GM23338 (cell line): ENCODE measurements at regions not wholly inside any gene's neighbourhood (a gene's known extent, or its start where the extent isn't known, plus 50 kb on each side); places are given as distances from the start of the nearest gene placed in this dataset.

Experiments
- ATAC-seq: fragments of 200-7000 bp; cut with Tn5 transposase; 3 replicates; pipeline ENCODE4 v1.9.1; 2020
- DNase-seq: peaks from one replicate; pipeline ENCODE4 v3.0.0-alpha.2; 2015; ENCODE audit warnings: low spot score
- H2AFZ ChIP-seq: fragments of 200-600 bp; sonication (generic); 2 replicates; pipeline ENCODE4 v1.8.0; 2016; ENCODE audit warnings: antibody characterized with exemption, mild to moderate bottlenecking, moderate library complexity
- H3F3A ChIP-seq: fragments of 200-600 bp; sonication (generic); replicated peaks from 2 replicates; pipeline ENCODE4 v1.8.0; 2017; ENCODE audit warnings: antibody characterized with exemption, mixed run types, low read depth
- H3K27ac ChIP-seq: fragments of 200-600 bp; sonication (generic); 2 replicates; pipeline ENCODE4 v1.6.1; 2016; ENCODE audit warnings: low read depth
- H3K27me3 ChIP-seq: fragments of 200-600 bp; sonication (generic); 2 replicates; pipeline ENCODE4 v1.8.0; 2016; ENCODE audit warnings: mild to moderate bottlenecking, mixed run types, moderate library complexity; ENCODE audit not compliant: insufficient read depth
- H3K36me3 ChIP-seq: fragments of 200-600 bp; sonication (generic); 2 replicates; pipeline ENCODE4 v1.8.0; 2016; ENCODE audit warnings: mild to moderate bottlenecking; ENCODE audit not compliant: insufficient read depth
- H3K4me1 ChIP-seq: fragments of 200-600 bp; sonication (generic); 2 replicates; pipeline ENCODE4 v1.8.0; 2016; ENCODE audit warnings: mild to moderate bottlenecking, moderate library complexity; ENCODE audit not compliant: insufficient read depth
- H3K4me2 ChIP-seq: fragments of 200-600 bp; sonication (generic); 2 replicates; pipeline ENCODE4 v1.7.1; 2017; ENCODE audit warnings: mixed run types
- H3K4me3 ChIP-seq: fragments of 200-600 bp; sonication (generic); 2 replicates; pipeline ENCODE4 v1.6.1; 2016; ENCODE audit warnings: mixed run types
- H3K79me2 ChIP-seq: fragments of 200-600 bp; sonication (generic); replicated peaks from 2 replicates; pipeline ENCODE4 v1.8.0; 2017; ENCODE audit warnings: mild to moderate bottlenecking; ENCODE audit not compliant: insufficient read depth
- H3K9me2 ChIP-seq: fragments of 200-600 bp; sonication (generic); 2 replicates; pipeline ENCODE4 v1.8.0; 2017; ENCODE audit not compliant: insufficient read depth
- H4K20me1 ChIP-seq: fragments of 200-600 bp; sonication (generic); replicated peaks from 2 replicates; pipeline ENCODE4 v1.8.0; 2017; ENCODE audit warnings: mild to moderate bottlenecking; ENCODE audit not compliant: insufficient read depth
- H3K27ac Mint-ChIP-seq: 2 replicates; pipeline ENCODE4 v1.8.0; 2020; ENCODE audit warnings: inconsistent platforms, mild to moderate bottlenecking, moderate library complexity, mixed read lengths
- H3K27me3 Mint-ChIP-seq: 3 replicates; pipeline ENCODE4 v1.8.0; 2022; ENCODE audit warnings: low read depth, mild to moderate bottlenecking, moderate library complexity, mixed read lengths, inconsistent platforms; ENCODE audit not compliant: insufficient read depth, poor library complexity
- H3K36me3 Mint-ChIP-seq: 3 replicates; pipeline ENCODE4 v1.8.0; 2021; ENCODE audit warnings: low read depth, mild to moderate bottlenecking, inconsistent platforms, moderate library complexity, mixed read lengths
- H3K4me1 Mint-ChIP-seq: 3 replicates; pipeline ENCODE4 v1.8.0; 2020; ENCODE audit warnings: mild to moderate bottlenecking, inconsistent platforms, mixed read lengths
- H3K4me3 Mint-ChIP-seq: 3 replicates; pipeline ENCODE4 v1.8.0; 2021; ENCODE audit warnings: moderate library complexity, mild to moderate bottlenecking, inconsistent platforms, mixed read lengths
- H3K9me3 Mint-ChIP-seq: 3 replicates; pipeline ENCODE4 v1.8.0; 2020; ENCODE audit warnings: moderate library complexity, mild to moderate bottlenecking, inconsistent platforms, mixed read lengths
- EZH2 ChIP-seq: fragments of 200-600 bp; sonication (generic); IDR thresholded peaks from one replicate; pipeline ENCODE4 v1.8.0; 2017; ENCODE audit warnings: antibody characterized with exemption, mild to moderate bottlenecking, low read depth; ENCODE audit not compliant: unreplicated experiment
- NANOG ChIP-seq: IDR thresholded peaks from 2 replicates; pipeline ENCODE4 v1.6.1; 2016; ENCODE audit warnings: antibody characterized with exemption, borderline replicate concordance
- STAT1 ChIP-seq: IDR thresholded peaks from one replicate; pipeline ENCODE4 v1.6.1; 2016; ENCODE audit warnings: antibody characterized with exemption; ENCODE audit not compliant: unreplicated experiment
- ZNF114 ChIP-seq: fragments of 250-450 bp; sonication (Bioruptor Pico); IDR thresholded peaks from 2 replicates; pipeline ENCODE4 v1.5.0; 2020; ENCODE audit warnings: mild to moderate bottlenecking, moderate library complexity
- ZNF331 ChIP-seq: fragments of 250-450 bp; sonication (Bioruptor Pico); IDR thresholded peaks from 2 replicates; pipeline ENCODE4 v1.5.0; 2020; ENCODE audit warnings: low read depth, mild to moderate bottlenecking, moderate library complexity
- TF ChIP-seq, protein P1 (sequence below): fragments of 250-450 bp; sonication (Bioruptor Pico); IDR thresholded peaks from 2 replicates; pipeline ENCODE4 v1.5.0; 2020; ENCODE audit warnings: mild to moderate bottlenecking, moderate library complexity
- TF ChIP-seq, protein P2 (sequence below), 2 experiments: fragments of 200-600 bp in 1 of 2; sonication (generic) in 1 of 2; conservative IDR thresholded peaks; 2 replicates each; pipeline versions ENCODE4 v1.5.1 to v1.6.1; 2016 to 2017; ENCODE audit warnings: antibody characterized with exemption in 2 of 2, low read depth in 2 of 2, mild to moderate bottlenecking in 2 of 2, moderate library complexity in 1 of 2
- TF ChIP-seq, protein P3 (sequence below): IDR thresholded peaks from one replicate; pipeline ENCODE4 v1.6.1; 2018; ENCODE audit warnings: antibody characterized with exemption; ENCODE audit not compliant: unreplicated experiment

DNA sequence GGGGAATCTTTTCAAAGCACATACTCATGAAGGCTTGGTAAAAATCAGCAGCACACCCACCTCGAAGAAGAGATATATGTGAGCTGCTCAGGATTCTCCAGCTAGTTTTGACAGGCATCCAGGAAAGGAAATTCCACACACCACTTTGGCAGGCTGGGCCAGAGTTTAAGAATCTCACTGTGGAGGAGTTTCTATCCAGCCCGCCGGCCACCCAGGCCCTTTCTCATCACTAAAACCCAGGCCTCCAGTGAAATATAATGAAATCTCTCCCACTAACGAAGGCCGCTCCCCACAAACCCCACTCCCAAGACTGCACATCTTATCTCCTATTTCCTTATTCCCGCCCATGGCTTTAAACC is 202.0 kb downstream of the GLI2 start:
- peaks cover 21% of the 10 kb centered on the region for H4K20me1 ChIP-seq
- H3K9me3 Mint-ChIP-seq: peaks cover 1% of the 10 kb centered on the region; the same call in 1 of the 3 replicates
- no peak overlapping the region; the same call in 1 of the 2 replicates for H3K27ac Mint-ChIP-seq
- no peak for TF ChIP-seq STAT1
- TF ChIP-seq EZH2: no peak
- TF ChIP-seq NANOG: no peak
- TF ChIP-seq, protein P1, sequence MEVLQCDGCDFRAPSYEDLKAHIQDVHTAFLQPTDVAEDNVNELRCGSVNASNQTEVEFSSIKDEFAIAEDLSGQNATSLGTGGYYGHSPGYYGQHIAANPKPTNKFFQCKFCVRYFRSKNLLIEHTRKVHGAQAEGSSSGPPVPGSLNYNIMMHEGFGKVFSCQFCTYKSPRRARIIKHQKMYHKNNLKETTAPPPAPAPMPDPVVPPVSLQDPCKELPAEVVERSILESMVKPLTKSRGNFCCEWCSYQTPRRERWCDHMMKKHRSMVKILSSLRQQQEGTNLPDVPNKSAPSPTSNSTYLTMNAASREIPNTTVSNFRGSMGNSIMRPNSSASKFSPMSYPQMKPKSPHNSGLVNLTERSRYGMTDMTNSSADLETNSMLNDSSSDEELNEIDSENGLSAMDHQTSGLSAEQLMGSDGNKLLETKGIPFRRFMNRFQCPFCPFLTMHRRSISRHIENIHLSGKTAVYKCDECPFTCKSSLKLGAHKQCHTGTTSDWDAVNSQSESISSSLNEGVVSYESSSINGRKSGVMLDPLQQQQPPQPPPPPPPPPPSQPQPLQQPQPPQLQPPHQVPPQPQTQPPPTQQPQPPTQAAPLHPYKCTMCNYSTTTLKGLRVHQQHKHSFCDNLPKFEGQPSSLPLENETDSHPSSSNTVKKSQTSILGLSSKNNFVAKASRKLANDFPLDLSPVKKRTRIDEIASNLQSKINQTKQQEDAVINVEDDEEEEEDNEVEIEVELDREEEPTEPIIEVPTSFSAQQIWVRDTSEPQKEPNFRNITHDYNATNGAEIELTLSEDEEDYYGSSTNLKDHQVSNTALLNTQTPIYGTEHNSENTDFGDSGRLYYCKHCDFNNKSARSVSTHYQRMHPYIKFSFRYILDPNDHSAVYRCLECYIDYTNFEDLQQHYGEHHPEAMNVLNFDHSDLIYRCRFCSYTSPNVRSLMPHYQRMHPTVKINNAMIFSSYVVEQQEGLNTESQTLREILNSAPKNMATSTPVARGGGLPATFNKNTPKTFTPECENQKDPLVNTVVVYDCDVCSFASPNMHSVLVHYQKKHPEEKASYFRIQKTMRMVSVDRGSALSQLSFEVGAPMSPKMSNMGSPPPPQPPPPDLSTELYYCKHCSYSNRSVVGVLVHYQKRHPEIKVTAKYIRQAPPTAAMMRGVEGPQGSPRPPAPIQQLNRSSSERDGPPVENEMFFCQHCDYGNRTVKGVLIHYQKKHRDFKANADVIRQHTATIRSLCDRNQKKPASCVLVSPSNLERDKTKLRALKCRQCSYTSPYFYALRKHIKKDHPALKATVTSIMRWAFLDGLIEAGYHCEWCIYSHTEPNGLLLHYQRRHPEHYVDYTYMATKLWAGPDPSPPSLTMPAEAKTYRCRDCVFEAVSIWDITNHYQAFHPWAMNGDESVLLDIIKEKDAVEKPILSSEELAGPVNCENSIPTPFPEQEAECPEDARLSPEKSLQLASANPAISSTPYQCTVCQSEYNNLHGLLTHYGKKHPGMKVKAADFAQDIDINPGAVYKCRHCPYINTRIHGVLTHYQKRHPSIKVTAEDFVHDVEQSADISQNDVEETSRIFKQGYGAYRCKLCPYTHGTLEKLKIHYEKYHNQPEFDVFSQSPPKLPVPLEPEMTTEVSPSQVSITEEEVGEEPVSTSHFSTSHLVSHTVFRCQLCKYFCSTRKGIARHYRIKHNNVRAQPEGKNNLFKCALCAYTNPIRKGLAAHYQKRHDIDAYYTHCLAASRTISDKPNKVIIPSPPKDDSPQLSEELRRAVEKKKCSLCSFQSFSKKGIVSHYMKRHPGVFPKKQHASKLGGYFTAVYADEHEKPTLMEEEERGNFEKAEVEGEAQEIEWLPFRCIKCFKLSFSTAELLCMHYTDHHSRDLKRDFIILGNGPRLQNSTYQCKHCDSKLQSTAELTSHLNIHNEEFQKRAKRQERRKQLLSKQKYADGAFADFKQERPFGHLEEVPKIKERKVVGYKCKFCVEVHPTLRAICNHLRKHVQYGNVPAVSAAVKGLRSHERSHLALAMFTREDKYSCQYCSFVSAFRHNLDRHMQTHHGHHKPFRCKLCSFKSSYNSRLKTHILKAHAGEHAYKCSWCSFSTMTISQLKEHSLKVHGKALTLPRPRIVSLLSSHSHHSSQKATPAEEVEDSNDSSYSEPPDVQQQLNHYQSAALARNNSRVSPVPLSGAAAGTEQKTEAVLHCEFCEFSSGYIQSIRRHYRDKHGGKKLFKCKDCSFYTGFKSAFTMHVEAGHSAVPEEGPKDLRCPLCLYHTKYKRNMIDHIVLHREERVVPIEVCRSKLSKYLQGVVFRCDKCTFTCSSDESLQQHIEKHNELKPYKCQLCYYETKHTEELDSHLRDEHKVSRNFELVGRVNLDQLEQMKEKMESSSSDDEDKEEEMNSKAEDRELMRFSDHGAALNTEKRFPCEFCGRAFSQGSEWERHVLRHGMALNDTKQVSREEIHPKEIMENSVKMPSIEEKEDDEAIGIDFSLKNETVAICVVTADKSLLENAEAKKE: no peak
- TF ChIP-seq, protein P2, sequence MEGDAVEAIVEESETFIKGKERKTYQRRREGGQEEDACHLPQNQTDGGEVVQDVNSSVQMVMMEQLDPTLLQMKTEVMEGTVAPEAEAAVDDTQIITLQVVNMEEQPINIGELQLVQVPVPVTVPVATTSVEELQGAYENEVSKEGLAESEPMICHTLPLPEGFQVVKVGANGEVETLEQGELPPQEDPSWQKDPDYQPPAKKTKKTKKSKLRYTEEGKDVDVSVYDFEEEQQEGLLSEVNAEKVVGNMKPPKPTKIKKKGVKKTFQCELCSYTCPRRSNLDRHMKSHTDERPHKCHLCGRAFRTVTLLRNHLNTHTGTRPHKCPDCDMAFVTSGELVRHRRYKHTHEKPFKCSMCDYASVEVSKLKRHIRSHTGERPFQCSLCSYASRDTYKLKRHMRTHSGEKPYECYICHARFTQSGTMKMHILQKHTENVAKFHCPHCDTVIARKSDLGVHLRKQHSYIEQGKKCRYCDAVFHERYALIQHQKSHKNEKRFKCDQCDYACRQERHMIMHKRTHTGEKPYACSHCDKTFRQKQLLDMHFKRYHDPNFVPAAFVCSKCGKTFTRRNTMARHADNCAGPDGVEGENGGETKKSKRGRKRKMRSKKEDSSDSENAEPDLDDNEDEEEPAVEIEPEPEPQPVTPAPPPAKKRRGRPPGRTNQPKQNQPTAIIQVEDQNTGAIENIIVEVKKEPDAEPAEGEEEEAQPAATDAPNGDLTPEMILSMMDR (conservative IDR thresholded peaks at IDR 0.05; ENCODE audit: low read depth in 2 of 2): no peak
- no peak for TF ChIP-seq ZNF114 (CRISPR knock-in tag)
- TF ChIP-seq ZNF331 (CRISPR knock-in tag): no peak
- TF ChIP-seq, protein P3, sequence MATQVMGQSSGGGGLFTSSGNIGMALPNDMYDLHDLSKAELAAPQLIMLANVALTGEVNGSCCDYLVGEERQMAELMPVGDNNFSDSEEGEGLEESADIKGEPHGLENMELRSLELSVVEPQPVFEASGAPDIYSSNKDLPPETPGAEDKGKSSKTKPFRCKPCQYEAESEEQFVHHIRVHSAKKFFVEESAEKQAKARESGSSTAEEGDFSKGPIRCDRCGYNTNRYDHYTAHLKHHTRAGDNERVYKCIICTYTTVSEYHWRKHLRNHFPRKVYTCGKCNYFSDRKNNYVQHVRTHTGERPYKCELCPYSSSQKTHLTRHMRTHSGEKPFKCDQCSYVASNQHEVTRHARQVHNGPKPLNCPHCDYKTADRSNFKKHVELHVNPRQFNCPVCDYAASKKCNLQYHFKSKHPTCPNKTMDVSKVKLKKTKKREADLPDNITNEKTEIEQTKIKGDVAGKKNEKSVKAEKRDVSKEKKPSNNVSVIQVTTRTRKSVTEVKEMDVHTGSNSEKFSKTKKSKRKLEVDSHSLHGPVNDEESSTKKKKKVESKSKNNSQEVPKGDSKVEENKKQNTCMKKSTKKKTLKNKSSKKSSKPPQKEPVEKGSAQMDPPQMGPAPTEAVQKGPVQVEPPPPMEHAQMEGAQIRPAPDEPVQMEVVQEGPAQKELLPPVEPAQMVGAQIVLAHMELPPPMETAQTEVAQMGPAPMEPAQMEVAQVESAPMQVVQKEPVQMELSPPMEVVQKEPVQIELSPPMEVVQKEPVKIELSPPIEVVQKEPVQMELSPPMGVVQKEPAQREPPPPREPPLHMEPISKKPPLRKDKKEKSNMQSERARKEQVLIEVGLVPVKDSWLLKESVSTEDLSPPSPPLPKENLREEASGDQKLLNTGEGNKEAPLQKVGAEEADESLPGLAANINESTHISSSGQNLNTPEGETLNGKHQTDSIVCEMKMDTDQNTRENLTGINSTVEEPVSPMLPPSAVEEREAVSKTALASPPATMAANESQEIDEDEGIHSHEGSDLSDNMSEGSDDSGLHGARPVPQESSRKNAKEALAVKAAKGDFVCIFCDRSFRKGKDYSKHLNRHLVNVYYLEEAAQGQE: no peak
- H3K4me3 Mint-ChIP-seq: no peak overlapping the region
- peaks cover 37% of the 10 kb centered on the region for H3K4me1 Mint-ChIP-seq
- DNase-seq (no peak), ATAC-seq (no peak)
- H2AFZ ChIP-seq: no peak overlapping the region
- peaks cover 12% of the 10 kb centered on the region for H3K27me3 Mint-ChIP-seq
- H3K27me3 ChIP-seq: no peaks in the 10 kb centered on the region
- no peaks in the 10 kb centered on the region; the same call in 1 of the 2 replicates for H3F3A ChIP-seq
- H3K79me2 ChIP-seq: peaks cover 35% of the 10 kb centered on the region
- H3K9me2 ChIP-seq: no peaks in the 10 kb centered on the region
- H3K36me3 Mint-ChIP-seq: peaks cover 11% of the 10 kb centered on the region
- H3K4me2 ChIP-seq: no peak overlapping the region
- H3K4me3 ChIP-seq: no peak overlapping the region
- H3K36me3 ChIP-seq: no peaks in the 10 kb centered on the region
- no peak overlapping the region for H3K27ac ChIP-seq
- H3K4me1 ChIP-seq: peaks cover 13% of the 10 kb centered on the region
